Kidney (tissue), 13 donors: ENCODE measurements at regions not wholly inside any gene's neighbourhood (a gene's known extent, or its start where the extent isn't known, plus 50 kb on each side); places are given as distances from the start of the nearest gene placed in this dataset.

Source experiments
- DNase-seq, 5 donors: peaks; one replicate each; pipeline ENCODE4 v3.0.0-alpha.2; 2013 to 2020
- FAIRE-seq: peaks from 2 replicates; lab custom pipeline; 2012; peaks lifted over from hg19 to GRCh38; lab: Jason Lieb, UNC
- H3K27ac ChIP-seq, 2 donors: one replicate each; pipeline ENCODE4 v1.7.0; 2013; ENCODE audit warnings: low read depth in 2 of 2, low read length in 2 of 2, inconsistent platforms in 1 of 2
- H3K27me3 ChIP-seq: one replicate; pipeline ENCODE4 v1.7.1; 2013; ENCODE audit warnings: low read length, inconsistent platforms; ENCODE audit not compliant: control insufficient read depth, insufficient read depth
- H3K36me3 ChIP-seq, 3 donors: one replicate each; pipeline versions ENCODE4 v1.7.0 to v1.7.1; 2013; ENCODE audit warnings: low read length in 3 of 3, control low read depth in 1 of 3, inconsistent platforms in 1 of 3; ENCODE audit not compliant: insufficient read depth in 3 of 3, control insufficient read depth in 2 of 3
- H3K4me1 ChIP-seq, 3 donors: one replicate each; pipeline versions ENCODE4 v1.7.0 to v1.7.1; 2013; ENCODE audit warnings: low read length in 3 of 3, inconsistent platforms in 1 of 3, low read depth in 1 of 3; ENCODE audit not compliant: control insufficient read depth in 2 of 3, insufficient read depth in 2 of 3
- H3K4me3 ChIP-seq, 3 donors: one replicate each; pipeline versions ENCODE4 v1.7.0 to v1.8.1; 2013; ENCODE audit warnings: low read length in 3 of 3, control low read depth in 1 of 3, inconsistent platforms in 1 of 3
- H3K9ac ChIP-seq, 3 donors: one replicate each; pipeline versions ENCODE4 v1.7.0 to v1.7.1; 2013; ENCODE audit warnings: low read length in 3 of 3, control low read depth in 1 of 3, inconsistent platforms in 1 of 3
- H3K9me3 ChIP-seq, 3 donors: one replicate each; pipeline versions ENCODE4 v1.7.0 to v1.7.1; 2013; ENCODE audit warnings: low read length in 3 of 3, control low read depth in 1 of 3, inconsistent platforms in 1 of 3; ENCODE audit not compliant: control insufficient read depth in 2 of 3, insufficient read depth in 1 of 3
- CTCF ChIP-seq: IDR thresholded peaks from 3 replicates; pipeline ENCODE4 v1.5.1; 2012; ENCODE audit warnings: mild to moderate bottlenecking, moderate library complexity, borderline replicate concordance; ENCODE audit not compliant: insufficient read depth; ENCODE audit errors: extremely low read depth
- intact Hi-C: fragments of 100-400 bp; cut with DNase I; formaldehyde crosslinking; loops from one replicate; pipeline ENCODE4 v1.11.1; 2022
- donor health status: control.
- donor health status: control.
- donor health status: control.
- donor health status: control.
- donor health status: control.
- donor health status: DM: yes; HTN: yes; CAD: no.
- donor health status: Normal renal cell carcinoma (clear cell type).

DNA sequence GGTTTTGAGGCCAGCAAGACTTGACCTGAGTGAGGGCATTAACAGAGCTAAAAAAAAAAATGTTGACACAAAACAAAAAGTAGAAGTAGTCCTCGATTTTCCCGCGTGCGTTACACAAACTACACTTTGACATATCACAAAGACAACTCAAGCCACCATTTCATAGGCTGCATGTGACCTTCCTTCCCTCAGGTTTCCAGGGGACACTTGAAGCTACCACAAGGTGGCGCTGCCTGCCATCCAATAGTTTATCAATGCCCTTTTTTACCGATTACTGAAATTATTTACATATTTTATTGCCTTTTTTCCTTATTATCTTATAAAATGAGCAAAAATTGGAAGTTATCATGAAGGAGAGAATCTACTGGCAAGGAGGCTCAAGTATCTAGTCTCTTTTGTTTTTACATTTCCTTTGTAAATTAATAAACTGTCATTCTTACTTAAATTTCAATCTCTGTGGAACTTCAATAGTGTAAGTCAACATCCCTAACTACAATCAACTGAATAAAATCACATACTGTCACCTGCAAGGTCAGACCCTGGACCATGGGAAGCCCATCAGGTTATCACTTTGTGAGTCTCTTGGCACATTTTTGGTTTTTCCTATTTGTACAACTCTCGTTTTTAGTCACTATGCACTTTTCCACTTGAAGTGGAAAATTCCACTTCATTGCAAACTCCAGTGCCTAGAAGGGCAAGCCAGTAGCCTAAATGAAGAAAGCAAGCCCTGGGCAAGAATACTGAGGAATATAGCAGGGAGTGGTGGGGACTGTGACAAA is 84.6 kb upstream of the CPSF6 start:
- H3K36me3 ChIP-seq = no peaks in the 10 kb centered on the region
- intact Hi-C loops = no loop called here
- TF ChIP-seq CTCF = peak; percentile 76
- H3K27me3 ChIP-seq = no peaks in the 10 kb centered on the region
- peak in 4 of 5 donors; percentile 41 to 69 (median 54) for DNase-seq
- H3K9ac ChIP-seq = no peak overlapping the region
- no peaks in the 10 kb centered on the region for H3K9me3 ChIP-seq
- FAIRE-seq = no peak
- no peak overlapping the region for H3K4me3 ChIP-seq
- peaks cover 0 to 12% (median 8%) of the 10 kb centered on the region in 3 donors for H3K4me1 ChIP-seq
- no peak overlapping the region for H3K27ac ChIP-seq

- FAIRE-seq (no peak), DNase-seq (peak; percentile 88 to 94 (median 90))
- no peak overlapping the region for H3K27ac ChIP-seq
- H3K36me3 ChIP-seq = no peaks in the 10 kb centered on the region
- no peaks in the 10 kb centered on the region for H3K27me3 ChIP-seq
- H3K4me1 ChIP-seq = peaks cover 0 to 2% (median 0%) of the 10 kb centered on the region in 3 donors
- peak; percentile 88 for TF ChIP-seq CTCF
- H3K9me3 ChIP-seq = no peaks in the 10 kb centered on the region
- H3K9ac ChIP-seq = no peak overlapping the region
- H3K4me3 ChIP-seq = no peak overlapping the region
- intact Hi-C loops = no loop called here
Observed at GRCh38 chr12:69157023-69157655, 82.2 kb upstream of the CPSF6 start.

GRCh38 chr12:69161829-69162228 is 77.5 kb upstream of the CPSF6 start:
- Histone ChIP-seq H3K27ac (no peak overlapping the region), H3K36me3 (no peaks in the 10 kb centered on the region), H3K9ac (no peak overlapping the region), H3K27me3 (no peaks in the 10 kb centered on the region), H3K4me3 (no peak overlapping the region), H3K9me3 (no peaks in the 10 kb centered on the region), H3K4me1 (no peaks in the 10 kb centered on the region)
- no peak for TF ChIP-seq CTCF
- intact Hi-C loops = no loop called here
- FAIRE-seq (no peak), DNase-seq (peak in 1 of 5 donors; percentile 6)
